Pancreas (tissue), 10 donors: ENCODE measurements at regions not wholly inside any gene's neighbourhood (a gene's known extent, or its start where the extent isn't known, plus 50 kb on each side); places are given as distances from the start of the nearest gene placed in this dataset.

Experiments used
- ATAC-seq, 4 donors: fragments of 200-7000 bp; cut with Tn5 transposase; one replicate each; pipeline versions ENCODE4 v1.8.0 to v1.9.1; 2020; ENCODE audit warnings: mild to moderate bottlenecking in 4 of 4, moderate library complexity in 4 of 4
- DNase-seq, 6 donors: peaks; one replicate each; pipeline ENCODE4 v3.0.0-alpha.2; 2020
- FAIRE-seq: peaks from 2 replicates; lab custom pipeline; 2012; peaks lifted over from hg19 to GRCh38; lab: Jason Lieb, UNC
- H3K27ac ChIP-seq, 4 donors: fragments of 200-600 bp; sonication (generic); 1 replicate in 3 of 4; 2 replicates in 1 of 4; pipeline versions ENCODE4 v1.5.0 to v1.8.0; 2020
- H3K27me3 ChIP-seq, 4 donors: fragments of 200-600 bp; one replicate each; pipeline ENCODE4 v1.8.0; 2021
- H3K36me3 ChIP-seq, 3 donors: fragments of 200-600 bp; sonication (generic) in 1 of 3; one replicate each; pipeline versions ENCODE4 v1.5.0 to v1.8.0; 2020 to 2021
- H3K4me1 ChIP-seq, 3 donors: fragments of 200-600 bp; one replicate each; pipeline ENCODE4 v1.8.0; 2021
- H3K4me3 ChIP-seq, 4 donors: fragments of 200-600 bp; sonication (generic) in 2 of 4; one replicate each; pipeline versions ENCODE4 v1.5.0 to v1.8.0; 2020 to 2021
- H3K9me3 ChIP-seq, 4 donors: fragments of 200-600 bp; one replicate each; pipeline ENCODE4 v1.8.0; 2021
- WGBS, 2 donors: extraction: QIAGEN DNeasy Blood & Tissue Kit; methylation state at CpG; one replicate each; pipeline ENCODE4 v1.1.7; 2013; 5-methylcytosine and 5-hydroxymethylcytosine counted together
- intact Hi-C, 3 donors: fragments of 100-400 bp; cut with DNase I; formaldehyde crosslinking; loops; one replicate each; pipeline versions ENCODE4 v1.11.1 to v1.14.2; 2022
- TF ChIP-seq, protein P1 (sequence below), 4 donors: fragments of 200-600 bp; sonication (generic) in 3 of 4; IDR thresholded peaks; one replicate each; pipeline versions ENCODE4 v1.5.0 to v1.8.0; 2021; ENCODE audit warnings: antibody characterized with exemption in 4 of 4
- donor health status: healthy with polysubstance abuse.
- donor health status: DM: no; HTN: no; CAD: no; lungs with moderate emphysema.
- donor health status: DM: no; HTN: no; CAD: no.
- donor health status: control.
- donor health status: control.
- donor health status: Bipolar disorder and iron deficiency.
- donor health status: DM: yes; HTN: yes; CAD: no.
- donor health status: DM: no; HTN: no; CAD: no.
- donor health status: DM: no; HTN: no; CAD: no.
- donor health status: DM: yes; HTN: yes; CAD: no.

- intact Hi-C loops = no loop called here
- DNase-seq (no peak), FAIRE-seq (no peak), ATAC-seq (no peak)
- 70 to 73% methylated on average over 3 of the region's 3 CpGs for WGBS, 2 donors
- H3K27me3 ChIP-seq = no peaks in the 10 kb centered on the region
- no peaks in the 10 kb centered on the region for H3K4me1 ChIP-seq
- H3K4me3 ChIP-seq = no peak overlapping the region
- TF ChIP-seq, protein P1, sequence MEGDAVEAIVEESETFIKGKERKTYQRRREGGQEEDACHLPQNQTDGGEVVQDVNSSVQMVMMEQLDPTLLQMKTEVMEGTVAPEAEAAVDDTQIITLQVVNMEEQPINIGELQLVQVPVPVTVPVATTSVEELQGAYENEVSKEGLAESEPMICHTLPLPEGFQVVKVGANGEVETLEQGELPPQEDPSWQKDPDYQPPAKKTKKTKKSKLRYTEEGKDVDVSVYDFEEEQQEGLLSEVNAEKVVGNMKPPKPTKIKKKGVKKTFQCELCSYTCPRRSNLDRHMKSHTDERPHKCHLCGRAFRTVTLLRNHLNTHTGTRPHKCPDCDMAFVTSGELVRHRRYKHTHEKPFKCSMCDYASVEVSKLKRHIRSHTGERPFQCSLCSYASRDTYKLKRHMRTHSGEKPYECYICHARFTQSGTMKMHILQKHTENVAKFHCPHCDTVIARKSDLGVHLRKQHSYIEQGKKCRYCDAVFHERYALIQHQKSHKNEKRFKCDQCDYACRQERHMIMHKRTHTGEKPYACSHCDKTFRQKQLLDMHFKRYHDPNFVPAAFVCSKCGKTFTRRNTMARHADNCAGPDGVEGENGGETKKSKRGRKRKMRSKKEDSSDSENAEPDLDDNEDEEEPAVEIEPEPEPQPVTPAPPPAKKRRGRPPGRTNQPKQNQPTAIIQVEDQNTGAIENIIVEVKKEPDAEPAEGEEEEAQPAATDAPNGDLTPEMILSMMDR (IDR thresholded peaks at IDR 0.05) = no peak
- no peaks in the 10 kb centered on the region for H3K9me3 ChIP-seq
- no peaks in the 10 kb centered on the region for H3K36me3 ChIP-seq
- no peak overlapping the region for H3K27ac ChIP-seq
Measured at GRCh38 chr12:105548626-105549025, 218.1 kb downstream of the C12orf75 start.

GRCh38 chr12:105552056-105552455, 221.6 kb downstream of the C12orf75 start:
- ATAC-seq = no peak
- FAIRE-seq = no peak

DNA sequence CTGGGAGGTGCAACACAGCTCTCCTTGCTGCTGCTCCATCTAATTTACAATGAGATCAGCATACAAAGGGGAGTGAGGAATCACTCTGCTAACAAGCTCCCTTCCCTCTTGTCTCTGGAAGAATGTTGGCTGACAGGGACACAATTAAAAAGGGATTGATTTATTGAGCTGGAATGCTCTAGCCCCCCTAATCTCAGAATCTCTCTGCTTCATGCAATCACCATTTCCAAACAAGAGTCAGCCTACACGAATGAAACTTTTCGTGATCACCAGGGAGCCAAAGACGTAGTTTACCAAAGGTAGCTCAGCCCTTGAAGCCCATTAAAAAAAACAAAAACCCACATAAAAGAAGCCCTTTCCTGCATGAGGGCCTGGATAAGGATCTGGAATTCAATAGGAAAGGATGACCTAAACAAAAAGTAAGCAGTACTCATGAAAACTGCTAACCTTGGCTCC, 223.8 kb downstream of the C12orf75 start:
- TF ChIP-seq, protein P1 (IDR thresholded peaks at IDR 0.05) = no peak
- ATAC-seq = no peak
- Histone ChIP-seq H3K9me3 (no peaks in the 10 kb centered on the region), H3K36me3 (no peaks in the 10 kb centered on the region), H3K27me3 (no peaks in the 10 kb centered on the region), H3K4me3 (no peak overlapping the region), H3K4me1 (peaks cover 0 to 6% (median 4%) of the 10 kb centered on the region in 3 donors), H3K27ac (no peak overlapping the region)
- 67 to 71% methylated on average over 3 of the region's 3 CpGs for WGBS, 2 donors
- no peak for FAIRE-seq
- DNase-seq = no peak
- intact Hi-C loops = no loop called here

More at GRCh38 chr12:105552056-105552455, 221.6 kb downstream of the C12orf75 start:
- H3K4me1 ChIP-seq = peaks cover 0 to 6% (median 4%) of the 10 kb centered on the region in 3 donors
- TF ChIP-seq, protein P1 (IDR thresholded peaks at IDR 0.05) = no peak
- H3K9me3 ChIP-seq = no peaks in the 10 kb centered on the region
- no peak overlapping the region for H3K4me3 ChIP-seq
- no peak overlapping the region for H3K27ac ChIP-seq
- DNase-seq = no peak
- no peaks in the 10 kb centered on the region for H3K27me3 ChIP-seq
- H3K36me3 ChIP-seq = no peaks in the 10 kb centered on the region
- intact Hi-C loops = no loop called here

DNA sequence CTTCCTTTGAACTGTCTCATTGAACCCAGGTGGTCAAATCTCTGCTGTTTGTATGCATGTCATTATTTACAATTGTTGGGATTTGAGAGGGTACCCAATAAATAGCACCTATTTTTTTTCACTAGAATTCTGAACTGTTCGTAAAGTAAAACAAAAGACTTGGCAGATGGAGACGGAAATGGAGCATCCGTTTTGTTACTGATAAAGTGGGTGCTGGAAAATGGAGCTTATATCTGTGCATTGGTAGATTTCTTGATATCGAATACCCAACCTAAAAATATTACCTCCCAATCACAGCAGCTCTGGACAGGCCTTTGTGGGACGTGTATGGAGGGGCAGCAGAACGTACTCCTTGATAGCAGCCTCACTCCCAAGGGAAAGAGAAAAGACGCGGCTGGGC, 224.4 kb downstream of the C12orf75 start:
- H3K4me3 ChIP-seq = no peak overlapping the region
- no peak for FAIRE-seq

More for the DNA sequence above, 224.4 kb downstream of the C12orf75 start:
- Histone ChIP-seq H3K9me3 (no peaks in the 10 kb centered on the region), H3K27me3 (no peaks in the 10 kb centered on the region), H3K36me3 (no peaks in the 10 kb centered on the region), H3K27ac (no peak overlapping the region), H3K4me1 (peaks cover 0 to 6% (median 4%) of the 10 kb centered on the region in 3 donors)
- DNase-seq (no peak), ATAC-seq (no peak)
- 60 to 66% methylated on average over 8 of the region's 8 CpGs for WGBS, 2 donors
- TF ChIP-seq, protein P1 (IDR thresholded peaks at IDR 0.05) = no peak
- intact Hi-C loops = no loop called here
